ENCODE measurements at regions not wholly inside any gene's neighbourhood (a gene's known extent, or its start where the extent isn't known, plus 50 kb on each side); places are given as distances from the start of the nearest gene placed in this dataset.
"Not testable (repeated sequence)": the region's sequence is repeated elsewhere in the genome, so short reads cannot be mapped to it uniquely, and the experiment has no call there.

DNA sequence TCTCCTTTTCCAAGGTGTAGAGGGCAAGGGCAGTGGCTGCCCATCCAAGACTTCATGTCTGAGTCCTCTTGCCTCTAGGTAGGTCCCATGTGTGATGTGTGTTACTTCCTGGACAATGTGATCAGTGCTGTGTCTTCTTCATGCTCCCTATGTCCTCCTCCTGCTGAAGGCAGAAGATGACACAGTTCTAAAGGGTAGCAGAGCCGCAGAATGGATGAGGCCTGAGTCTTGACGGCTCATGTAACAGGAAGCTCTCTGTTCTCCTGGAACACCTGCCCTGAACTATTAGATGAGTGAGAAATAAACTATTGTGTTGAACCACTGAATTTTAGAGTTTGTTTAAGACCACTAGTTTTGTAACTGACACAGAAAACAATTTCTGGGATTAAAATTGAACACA, 165.9 kb downstream of the NDFIP2 start:
- DNase-seq: no peak

- no peak for DNase-seq
Observed at GRCh38 chr13:79645569-79645968, 164.6 kb downstream of the NDFIP2 start.

- no peak for DNase-seq
Observed at GRCh38 chr13:79642596-79642995, 161.6 kb downstream of the NDFIP2 start.

DNA sequence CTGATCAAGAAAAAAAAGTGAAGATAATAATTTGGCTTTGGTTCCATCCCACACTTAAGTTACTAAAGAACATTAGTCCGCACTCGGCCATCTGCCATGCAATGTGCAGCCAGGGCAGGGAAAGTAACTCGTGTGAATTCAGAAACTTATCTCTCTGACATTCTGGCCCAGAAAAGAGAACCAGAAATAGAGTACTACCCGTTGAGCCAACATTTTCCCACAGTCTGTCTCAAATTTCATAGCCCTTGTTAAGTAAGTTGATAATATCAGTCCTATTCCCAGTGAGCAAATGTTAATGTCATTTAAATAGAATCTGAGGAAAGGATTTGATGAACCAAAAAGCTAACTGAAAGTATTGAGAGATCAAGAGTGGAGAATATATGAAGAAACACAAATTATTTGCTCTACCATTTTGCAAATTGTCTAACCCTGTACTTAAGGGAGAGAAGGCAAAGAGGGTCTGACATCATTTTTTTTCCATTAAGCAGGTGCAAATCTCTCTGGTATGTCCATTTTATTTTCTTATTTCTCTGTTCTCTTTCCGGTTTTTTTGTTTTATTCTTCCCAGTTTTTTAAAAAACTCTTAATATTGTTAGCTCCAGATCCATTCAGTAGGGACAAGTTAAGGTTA, 156.3 kb downstream of the NDFIP2 start:
- no peak for DNase-seq

- DNase-seq: no peak
Observed at GRCh38 chr13:79631051-79631659, 150.2 kb downstream of the NDFIP2 start.

DNA sequence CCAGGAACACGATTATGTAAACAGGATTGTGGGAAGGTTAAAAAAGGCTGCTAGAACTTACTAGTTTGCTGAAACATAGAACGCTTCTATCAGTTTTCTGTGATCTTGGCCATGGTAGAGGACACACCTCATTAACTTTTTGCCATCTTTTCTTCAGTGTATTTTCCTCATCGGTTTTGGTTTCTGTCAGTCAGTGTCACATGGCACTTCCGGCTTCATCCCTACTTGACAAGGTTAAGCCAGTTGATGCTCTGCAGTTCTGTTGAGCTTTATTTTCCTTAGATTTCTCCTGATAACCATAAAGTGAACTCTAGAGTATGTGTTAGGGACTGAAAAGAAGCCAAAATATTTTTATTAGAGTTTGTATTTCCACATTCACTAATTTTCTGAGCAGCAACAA, 147.5 kb downstream of the NDFIP2 start:
- DNase-seq: no peak

DNA sequence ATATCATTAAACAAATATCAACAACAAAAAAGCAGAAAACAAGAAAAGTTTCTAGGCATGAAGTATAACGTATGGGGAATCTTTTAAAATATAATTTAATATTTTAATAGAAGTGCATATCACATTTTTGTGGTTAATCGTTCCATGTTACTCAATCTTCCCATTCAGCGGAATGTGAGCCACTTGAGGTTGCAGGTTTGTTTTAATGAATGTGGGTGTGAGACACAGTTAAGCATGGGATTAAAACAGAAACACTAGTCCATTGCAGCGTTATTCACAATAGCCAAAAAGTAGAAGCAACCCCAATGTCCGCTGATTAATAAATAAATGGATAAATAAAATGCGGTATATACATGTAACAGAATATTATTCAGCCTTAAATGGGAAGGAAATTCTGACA, 146.0 kb downstream of the NDFIP2 start:
- no peak for DNase-seq

GRCh38 chr13:79625517-79625916, 144.6 kb downstream of the NDFIP2 start:
- DNase-seq: no peak

GRCh38 chr13:79621902-79622301, 140.9 kb downstream of the NDFIP2 start:
- no peak for DNase-seq

- DNase-seq: no peak
Observed at GRCh38 chr13:79621449-79621848, 140.5 kb downstream of the NDFIP2 start.

GRCh38 chr13:79614250-79614918, 133.4 kb downstream of the NDFIP2 start:
- DNase-seq: no peak

- no peak for DNase-seq
Observed at GRCh38 chr13:79612604-79613003, 131.6 kb downstream of the NDFIP2 start.

DNA sequence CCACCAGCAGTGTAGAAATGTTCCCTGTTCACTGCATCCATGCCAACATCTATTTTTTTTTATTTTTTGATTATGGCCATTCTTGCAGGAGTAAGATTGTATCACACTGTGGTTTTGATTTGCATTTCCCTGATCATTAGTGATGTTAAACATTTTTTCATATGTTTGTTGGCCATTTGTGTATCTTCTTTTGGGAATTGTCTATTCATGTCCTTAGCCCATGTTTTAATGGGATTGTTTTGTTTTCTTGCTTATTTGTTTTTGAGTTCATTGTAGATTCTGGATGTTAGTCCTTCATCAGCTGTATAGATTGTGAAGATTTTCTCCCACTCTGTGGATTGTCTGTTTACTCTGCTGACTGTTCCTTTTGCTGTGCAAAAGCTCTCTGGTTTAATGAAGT, 126.9 kb downstream of the NDFIP2 start:
- not testable (repeated sequence) for DNase-seq
